ENCODE measurements at regions not wholly inside any gene's neighbourhood (a gene's known extent, or its start where the extent isn't known, plus 50 kb on each side); places are given as distances from the start of the nearest gene placed in this dataset.
A peak's percentile ranks its signal among the peaks of the same experiment; 100 is the strongest.

- Histone ChIP-seq H3K9ac (ENCODE audit: low read length) (no peak overlapping the region), H2BK12ac (ENCODE audit: low read length in 2 of 2) (no peak overlapping the region), H3K4me2 (ENCODE audit: low read length, poor library complexity, severe bottlenecking) (no peak overlapping the region), H3K4me3 (ENCODE audit: insufficient read depth in 1 of 2, low read depth in 1 of 2, low read length in 2 of 2) (no peak overlapping the region), H2AK5ac (ENCODE audit: low read length, severe bottlenecking) (no peak overlapping the region), H3K14ac (ENCODE audit: low read length in 2 of 2) (no peak overlapping the region), H3K79me1 (replicated peaks; ENCODE audit: low read length, poor library complexity, severe bottlenecking) (no peaks in the 10 kb centered on the region), H4K8ac (ENCODE audit: low read length) (no peak overlapping the region), H3K27me3 (ENCODE audit: control insufficient read depth in 1 of 2, insufficient read depth in 1 of 2, low read length in 2 of 2) (peaks cover 0 to 26% of the 10 kb centered on the region in 2 experiments), H4K91ac (ENCODE audit: low read length) (no peak overlapping the region), H3K18ac (ENCODE audit: low read depth in 1 of 2, low read length in 2 of 2) (no peak overlapping the region), H3K9me3 (ENCODE audit: control insufficient read depth, low read length) (no peaks in the 10 kb centered on the region), H2BK120ac (ENCODE audit: low read depth, low read length) (no peak overlapping the region), H3K27ac (ENCODE audit: low read length, poor library complexity, severe bottlenecking) (no peak overlapping the region), H3K4ac (ENCODE audit: low read depth in 1 of 2, low read length in 2 of 2) (no peak overlapping the region), H3K36me3 (ENCODE audit: control insufficient read depth in 1 of 2, insufficient read depth in 2 of 2, low read depth in 1 of 2, low read length in 2 of 2) (no peaks in the 10 kb centered on the region), H3K23ac (ENCODE audit: low read length in 2 of 2) (no peak overlapping the region), H2BK15ac (ENCODE audit: low read depth, poor library complexity, severe bottlenecking) (no peak overlapping the region), H2AFZ (ENCODE audit: low read depth, low read length) (no peak overlapping the region), H2BK5ac (ENCODE audit: low read depth, low read length, poor library complexity, severe bottlenecking) (no peak overlapping the region), H3K4me1 (ENCODE audit: control insufficient read depth, insufficient read depth, low read depth, low read length) (peaks cover 2% of the 10 kb centered on the region)
- no peak for DNase-seq
- WGBS, result 100% methylated on average over 1 of the region's 2 CpGs
Observed at GRCh38 chr14:25132094-25132493, 82.1 kb upstream of the STXBP6 start.

GRCh38 chr14:25122843-25123242 is 72.9 kb upstream of the STXBP6 start:
- WGBS, result 90% methylated on average over 2 of the region's 3 CpGs
- H3K27ac ChIP-seq (ENCODE audit: low read length, poor library complexity, severe bottlenecking), result no peak overlapping the region

GRCh38 chr14:25122211-25122610 is 72.3 kb upstream of the STXBP6 start:
- 60% methylated on average over 4 of the region's 5 CpGs for WGBS

More at GRCh38 chr14:25122843-25123242, 72.9 kb upstream of the STXBP6 start:
- Histone ChIP-seq H3K4ac (ENCODE audit: low read depth in 1 of 2, low read length in 2 of 2) (no peak overlapping the region), H2BK5ac (ENCODE audit: low read depth, low read length, poor library complexity, severe bottlenecking) (no peak overlapping the region), H3K4me3 (ENCODE audit: insufficient read depth in 1 of 2, low read depth in 1 of 2, low read length in 2 of 2) (no peak overlapping the region), H2BK12ac (ENCODE audit: low read length in 2 of 2) (no peak overlapping the region), H3K4me2 (ENCODE audit: low read length, poor library complexity, severe bottlenecking) (no peak overlapping the region), H3K36me3 (ENCODE audit: control insufficient read depth in 1 of 2, insufficient read depth in 2 of 2, low read depth in 1 of 2, low read length in 2 of 2) (no peaks in the 10 kb centered on the region), H2AFZ (ENCODE audit: low read depth, low read length) (no peak overlapping the region), H3K79me1 (replicated peaks; ENCODE audit: low read length, poor library complexity, severe bottlenecking) (no peaks in the 10 kb centered on the region), H3K9me3 (ENCODE audit: control insufficient read depth, low read length) (no peaks in the 10 kb centered on the region), H2AK5ac (ENCODE audit: low read length, severe bottlenecking) (no peak overlapping the region), H3K18ac (ENCODE audit: low read depth in 1 of 2, low read length in 2 of 2) (no peak overlapping the region), H3K14ac (ENCODE audit: low read length in 2 of 2) (no peak overlapping the region), H3K4me1 (ENCODE audit: control insufficient read depth, insufficient read depth, low read depth, low read length) (no peaks in the 10 kb centered on the region), H3K23ac (ENCODE audit: low read length in 2 of 2) (no peak overlapping the region), H3K27me3 (ENCODE audit: control insufficient read depth in 1 of 2, insufficient read depth in 1 of 2, low read length in 2 of 2) (no peaks in the 10 kb centered on the region), H2BK120ac (ENCODE audit: low read depth, low read length) (no peak overlapping the region), H2BK15ac (ENCODE audit: low read depth, poor library complexity, severe bottlenecking) (no peak overlapping the region), H4K91ac (ENCODE audit: low read length) (no peak overlapping the region), H4K8ac (ENCODE audit: low read length) (no peak overlapping the region), H3K9ac (ENCODE audit: low read length) (peak overlapping the region; percentile 44)
- DNase-seq, result no peak

GRCh38 chr14:25121337-25122129 is 71.6 kb upstream of the STXBP6 start:
- no peak overlapping the region for H3K27ac ChIP-seq (ENCODE audit: low read length, poor library complexity, severe bottlenecking)
- peak overlapping the region; percentile 44 for H3K9ac ChIP-seq (ENCODE audit: low read length)
- no peaks in the 10 kb centered on the region for H3K79me1 ChIP-seq (replicated peaks; ENCODE audit: low read length, poor library complexity, severe bottlenecking)
- no peak overlapping the region for H3K23ac ChIP-seq (ENCODE audit: low read length in 2 of 2)
- no peak overlapping the region for H2BK5ac ChIP-seq (ENCODE audit: low read depth, low read length, poor library complexity, severe bottlenecking)
- no peak overlapping the region for H4K91ac ChIP-seq (ENCODE audit: low read length)
- peak; percentile 80 for DNase-seq
- H3K9me3 ChIP-seq (ENCODE audit: control insufficient read depth, low read length), result no peaks in the 10 kb centered on the region
- no peaks in the 10 kb centered on the region for H3K27me3 ChIP-seq (ENCODE audit: control insufficient read depth in 1 of 2, insufficient read depth in 1 of 2, low read length in 2 of 2)
- peak overlapping the region in 1 of 2 experiments; percentile 17 for H3K4me3 ChIP-seq (ENCODE audit: insufficient read depth in 1 of 2, low read depth in 1 of 2, low read length in 2 of 2)
- H2AK5ac ChIP-seq (ENCODE audit: low read length, severe bottlenecking), result no peak overlapping the region
- no peaks in the 10 kb centered on the region for H3K36me3 ChIP-seq (ENCODE audit: control insufficient read depth in 1 of 2, insufficient read depth in 2 of 2, low read depth in 1 of 2, low read length in 2 of 2)
- no peaks in the 10 kb centered on the region for H3K4me1 ChIP-seq (ENCODE audit: control insufficient read depth, insufficient read depth, low read depth, low read length)
- peak overlapping the region in 1 of 2 experiments; percentile 1 for H3K18ac ChIP-seq (ENCODE audit: low read depth in 1 of 2, low read length in 2 of 2)
- H2BK12ac ChIP-seq (ENCODE audit: low read length in 2 of 2), result peak overlapping the region in 1 of 2 experiments; percentile 77
- no peak overlapping the region for H3K4ac ChIP-seq (ENCODE audit: low read depth in 1 of 2, low read length in 2 of 2)
- no peak overlapping the region for H2BK15ac ChIP-seq (ENCODE audit: low read depth, poor library complexity, severe bottlenecking)
- no peak overlapping the region for H3K4me2 ChIP-seq (ENCODE audit: low read length, poor library complexity, severe bottlenecking)
- no peak overlapping the region for H4K8ac ChIP-seq (ENCODE audit: low read length)
- H3K14ac ChIP-seq (ENCODE audit: low read length in 2 of 2), result no peak overlapping the region
- H2AFZ ChIP-seq (ENCODE audit: low read depth, low read length), result no peak overlapping the region
- no peak overlapping the region for H2BK120ac ChIP-seq (ENCODE audit: low read depth, low read length)
- WGBS, result 29% methylated on average over 3 of the region's 3 CpGs

More at GRCh38 chr14:25122211-25122610, 72.3 kb upstream of the STXBP6 start:
- H3K27me3 ChIP-seq (ENCODE audit: control insufficient read depth in 1 of 2, insufficient read depth in 1 of 2, low read length in 2 of 2), result no peaks in the 10 kb centered on the region
- no peaks in the 10 kb centered on the region for H3K4me1 ChIP-seq (ENCODE audit: control insufficient read depth, insufficient read depth, low read depth, low read length)
- peak overlapping the region in 1 of 2 experiments; percentile 15 for H2BK12ac ChIP-seq (ENCODE audit: low read length in 2 of 2)
- H2BK15ac ChIP-seq (ENCODE audit: low read depth, poor library complexity, severe bottlenecking), result no peak overlapping the region
- H3K4me2 ChIP-seq (ENCODE audit: low read length, poor library complexity, severe bottlenecking), result no peak overlapping the region
- no peak overlapping the region for H3K23ac ChIP-seq (ENCODE audit: low read length in 2 of 2)
- H2BK120ac ChIP-seq (ENCODE audit: low read depth, low read length), result no peak overlapping the region
- no peak overlapping the region for H3K27ac ChIP-seq (ENCODE audit: low read length, poor library complexity, severe bottlenecking)
- no peak overlapping the region for H2AFZ ChIP-seq (ENCODE audit: low read depth, low read length)
- H3K14ac ChIP-seq (ENCODE audit: low read length in 2 of 2), result no peak overlapping the region
- no peak overlapping the region for H3K4ac ChIP-seq (ENCODE audit: low read depth in 1 of 2, low read length in 2 of 2)
- no peak overlapping the region for H4K91ac ChIP-seq (ENCODE audit: low read length)
- no peaks in the 10 kb centered on the region for H3K9me3 ChIP-seq (ENCODE audit: control insufficient read depth, low read length)
- H4K8ac ChIP-seq (ENCODE audit: low read length), result no peak overlapping the region
- H3K4me3 ChIP-seq (ENCODE audit: insufficient read depth in 1 of 2, low read depth in 1 of 2, low read length in 2 of 2), result peak overlapping the region in 1 of 2 experiments; percentile 17
- no peak overlapping the region for H2BK5ac ChIP-seq (ENCODE audit: low read depth, low read length, poor library complexity, severe bottlenecking)
- no peaks in the 10 kb centered on the region for H3K36me3 ChIP-seq (ENCODE audit: control insufficient read depth in 1 of 2, insufficient read depth in 2 of 2, low read depth in 1 of 2, low read length in 2 of 2)
- H3K18ac ChIP-seq (ENCODE audit: low read depth in 1 of 2, low read length in 2 of 2), result no peak overlapping the region
- H2AK5ac ChIP-seq (ENCODE audit: low read length, severe bottlenecking), result no peak overlapping the region
- H3K9ac ChIP-seq (ENCODE audit: low read length), result peak overlapping the region; percentile 44
- no peaks in the 10 kb centered on the region for H3K79me1 ChIP-seq (replicated peaks; ENCODE audit: low read length, poor library complexity, severe bottlenecking)
- no peak for DNase-seq

All from mesenchymal stem cell (in vitro differentiated cells and primary cell).